Activated naive CD4-positive, alpha-beta T cell treated with Interleukin-2 at 50 U/mL for 16 hours (primary cell): ENCODE measurements at regions not wholly inside any gene's neighbourhood (a gene's known extent, or its start where the extent isn't known, plus 50 kb on each side); places are given as distances from the start of the nearest gene placed in this dataset.
"Not testable (repeated sequence)": the region's sequence is repeated elsewhere in the genome, so short reads cannot be mapped to it uniquely, and the experiment has no call there.

Source experiments
- DNase-seq: peaks from one replicate; pipeline ENCODE4 v3.0.0-alpha.2; 2020

DNA sequence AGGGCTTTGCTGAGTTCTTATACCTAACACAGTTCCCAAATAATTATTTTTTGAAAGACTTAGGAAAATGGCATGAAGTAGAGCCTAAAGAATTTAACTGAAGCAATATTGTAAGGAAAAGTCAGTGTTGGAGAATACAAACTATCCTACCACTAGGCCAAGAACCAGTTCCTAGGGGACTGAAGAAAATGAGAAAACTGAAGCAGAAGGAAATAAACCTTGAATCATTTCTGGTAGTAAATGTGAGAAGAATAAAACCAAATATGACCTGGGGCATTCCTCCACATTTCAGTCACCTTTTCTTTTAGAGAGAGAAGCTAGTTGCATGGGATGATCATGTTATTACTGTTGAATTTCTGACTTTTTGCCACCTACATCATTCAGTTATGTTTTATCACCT, 1393.9 kb upstream of the C9orf72 start:
- no peak for DNase-seq

DNA sequence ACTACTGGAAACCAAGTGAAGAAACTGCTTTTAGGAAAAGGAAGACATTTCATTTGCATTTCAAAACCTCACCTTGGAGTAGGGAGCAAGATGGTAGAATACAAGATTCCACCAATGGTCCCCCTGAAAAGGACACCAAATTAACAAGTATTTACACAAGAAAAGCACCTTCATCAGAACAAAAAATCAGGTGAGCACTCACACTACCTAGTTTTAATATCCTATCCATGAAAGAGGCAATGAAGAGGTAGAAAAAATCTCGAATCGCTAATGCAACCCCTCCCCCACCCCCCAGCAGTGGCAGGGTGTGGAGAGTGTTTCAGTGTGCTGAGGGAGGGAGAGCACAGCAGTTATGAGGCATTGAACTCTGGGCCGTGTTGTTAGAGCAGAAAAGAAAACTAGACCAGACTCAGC, 1397.0 kb upstream of the C9orf72 start:
- DNase-seq, result no peak

- no peak for DNase-seq
Measured at GRCh38 chr9:28971881-28972280, 1398.6 kb upstream of the C9orf72 start.

DNA sequence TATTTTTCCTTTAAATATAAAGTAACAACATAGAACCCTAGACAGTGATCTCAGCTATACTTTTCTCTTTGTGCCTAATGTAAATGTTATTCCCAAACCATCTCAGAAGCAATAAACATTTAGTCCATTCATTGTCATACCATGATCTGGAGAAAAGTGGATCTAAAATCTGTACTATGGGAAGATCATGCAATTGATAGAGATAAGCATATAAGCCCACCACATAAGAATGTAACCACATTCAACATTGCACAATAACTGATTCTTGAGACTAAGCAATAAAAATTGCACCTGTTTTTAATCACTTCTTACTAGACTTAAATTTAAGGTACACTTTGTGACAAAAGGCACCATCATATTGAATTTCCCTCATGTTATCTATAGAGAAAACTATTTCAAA, 1403.0 kb upstream of the C9orf72 start:
- DNase-seq, result no peak

GRCh38 chr9:28976684-28977083, 1403.4 kb upstream of the C9orf72 start:
- DNase-seq, result no peak

DNA sequence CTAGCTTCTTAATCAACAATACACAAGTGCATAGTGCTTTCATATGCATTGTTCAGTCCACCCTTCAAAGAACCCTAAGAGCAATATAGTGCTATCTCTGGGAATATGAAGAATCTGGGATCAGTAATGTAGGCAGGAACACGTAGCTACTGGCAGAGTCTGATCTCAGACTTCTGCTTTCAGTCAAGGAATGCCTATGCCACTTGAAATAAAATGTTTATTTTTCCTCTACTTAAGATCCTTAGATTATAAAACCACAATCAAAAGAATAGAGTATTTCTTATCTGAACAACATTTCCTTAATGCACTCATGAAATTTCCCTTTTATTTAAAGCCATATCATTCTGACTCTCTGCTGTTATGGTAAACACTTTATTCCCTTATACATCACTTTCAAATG, 1407.8 kb upstream of the C9orf72 start:
- DNase-seq, result no peak

DNA sequence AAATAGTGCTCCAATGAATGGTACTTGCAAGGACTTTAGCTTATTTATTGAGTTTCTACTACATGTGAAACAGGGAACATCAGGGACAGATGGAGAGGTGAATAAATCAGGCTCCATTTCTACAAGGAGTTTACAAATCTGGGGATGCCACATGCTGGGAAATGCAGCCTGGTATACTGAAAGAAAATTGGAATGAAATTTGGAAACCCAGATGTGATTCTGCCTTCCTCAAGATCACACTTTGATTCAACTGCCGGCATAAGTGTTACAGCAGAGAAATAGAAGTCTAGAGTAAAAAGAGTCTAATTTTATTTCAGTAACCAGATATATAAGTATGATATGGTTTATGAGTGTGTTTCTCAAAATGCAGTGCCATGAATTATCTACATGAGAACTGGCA, 1408.4 kb upstream of the C9orf72 start:
- DNase-seq, result no peak

- DNase-seq, result no peak
Measured at GRCh38 chr9:28984016-28984415, 1410.7 kb upstream of the C9orf72 start.

GRCh38 chr9:28990009-28990408, 1416.7 kb upstream of the C9orf72 start:
- DNase-seq, result not testable (repeated sequence)

- DNase-seq, result no peak
Measured at GRCh38 chr9:28999057-28999456, 1425.8 kb upstream of the C9orf72 start.

- DNase-seq, result no peak
Measured at GRCh38 chr9:28999806-29000205, 1426.5 kb upstream of the C9orf72 start.

DNA sequence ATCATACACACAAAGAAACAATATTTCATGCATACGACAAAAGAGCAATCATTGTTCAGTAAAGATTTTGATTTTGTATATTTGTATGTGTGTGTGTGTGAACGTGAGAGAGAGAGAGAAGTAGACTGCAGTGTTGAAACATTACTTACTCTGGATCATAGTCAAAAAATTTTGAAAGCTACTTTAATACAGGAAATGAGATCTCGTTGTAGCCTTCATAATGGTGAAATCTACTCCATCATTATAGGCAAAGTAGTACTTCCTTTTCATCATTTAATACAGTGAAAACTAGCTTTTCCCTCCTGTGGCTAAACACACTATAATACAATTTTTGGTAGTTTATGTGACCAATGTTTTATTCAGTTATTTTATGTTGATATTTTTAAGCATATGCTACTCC, 1427.7 kb upstream of the C9orf72 start:
- no peak for DNase-seq

- no peak for DNase-seq
Measured at GRCh38 chr9:29004988-29005387, 1431.7 kb upstream of the C9orf72 start.

DNA sequence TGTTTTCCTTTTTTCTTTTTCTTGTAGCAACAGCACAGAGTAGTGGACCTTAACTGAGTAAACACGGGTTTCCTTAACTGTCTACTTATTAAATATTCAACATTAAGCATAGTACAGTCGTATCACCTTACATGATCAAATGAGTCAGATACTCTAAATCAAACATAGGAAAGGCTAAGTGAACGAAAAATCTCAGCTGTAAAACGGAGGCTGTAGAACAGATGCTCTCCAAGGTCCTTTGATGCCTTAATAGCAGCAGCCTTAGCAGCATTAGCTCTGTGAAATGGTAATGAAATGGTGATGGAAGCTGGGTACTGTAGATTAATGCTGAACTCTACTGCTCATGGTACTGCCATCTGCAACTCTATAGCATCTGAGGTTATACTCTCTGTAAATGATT, 1433.3 kb upstream of the C9orf72 start:
- no peak for DNase-seq

GRCh38 chr9:29012911-29013310, 1439.6 kb upstream of the C9orf72 start:
- no peak for DNase-seq

DNA sequence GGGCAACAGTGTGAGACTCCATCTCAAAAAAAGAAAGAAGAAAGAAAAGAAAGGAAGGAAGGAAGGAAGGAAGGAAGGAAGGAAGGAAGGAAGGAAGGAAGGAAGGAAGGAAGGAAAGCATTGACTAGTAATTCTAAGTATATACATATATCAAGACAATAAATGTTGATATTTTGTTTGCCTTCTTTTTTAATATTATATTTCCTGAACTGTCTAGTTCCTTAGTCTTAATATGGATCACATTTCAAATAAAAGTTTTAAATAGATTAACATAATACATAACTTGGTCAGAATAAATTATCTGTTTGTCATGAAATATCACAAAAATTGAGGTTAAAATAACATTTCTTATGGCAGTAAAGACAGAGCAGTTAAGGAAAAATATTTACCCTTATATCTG, 1448.4 kb upstream of the C9orf72 start:
- no peak for DNase-seq

DNA sequence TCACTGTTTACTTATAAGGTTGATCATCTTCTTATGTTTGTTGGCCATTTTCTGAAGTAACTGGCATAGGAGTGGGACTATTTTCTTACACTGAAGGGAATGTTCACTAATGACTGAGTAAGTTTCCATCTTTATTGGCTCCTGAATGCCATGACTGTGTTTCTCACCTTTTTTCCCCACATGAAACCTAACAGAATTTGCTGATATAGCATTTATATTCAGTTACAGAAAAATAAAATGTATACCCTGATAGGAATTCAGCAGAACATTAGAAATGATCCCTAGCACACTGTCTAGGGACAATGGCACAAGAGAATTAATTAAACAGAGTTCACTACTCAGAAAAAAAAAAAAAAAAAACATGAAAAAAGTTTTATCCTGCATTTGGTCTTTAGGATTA, 1465.1 kb upstream of the C9orf72 start:
- DNase-seq, result no peak

- DNase-seq, result no peak
Measured at GRCh38 chr9:29039258-29039657, 1466.0 kb upstream of the C9orf72 start.

- DNase-seq, result no peak
Measured at GRCh38 chr9:29043072-29043471, 1469.8 kb upstream of the C9orf72 start.

- DNase-seq, result no peak
Measured at GRCh38 chr9:29044959-29045358, 1471.7 kb upstream of the C9orf72 start.

DNA sequence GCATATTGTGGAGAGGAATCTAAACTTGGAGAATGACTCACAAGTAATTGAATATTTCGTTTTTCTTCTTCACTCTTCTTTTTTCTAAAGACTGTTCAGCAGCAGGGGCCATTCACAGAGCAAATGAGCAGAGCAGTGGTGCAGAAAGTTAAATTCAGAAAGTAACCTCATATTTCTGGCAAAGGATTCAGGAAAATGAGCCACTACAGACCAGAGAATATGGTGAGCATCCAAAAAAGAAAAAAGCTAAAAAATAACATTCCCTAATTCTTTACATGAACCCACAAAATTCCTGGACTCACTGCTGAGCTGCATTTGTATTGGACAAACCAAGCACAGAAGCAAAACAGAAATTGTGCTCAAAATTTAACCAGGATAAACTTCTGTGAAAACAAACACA, 1486.8 kb upstream of the C9orf72 start:
- DNase-seq, result no peak

DNA sequence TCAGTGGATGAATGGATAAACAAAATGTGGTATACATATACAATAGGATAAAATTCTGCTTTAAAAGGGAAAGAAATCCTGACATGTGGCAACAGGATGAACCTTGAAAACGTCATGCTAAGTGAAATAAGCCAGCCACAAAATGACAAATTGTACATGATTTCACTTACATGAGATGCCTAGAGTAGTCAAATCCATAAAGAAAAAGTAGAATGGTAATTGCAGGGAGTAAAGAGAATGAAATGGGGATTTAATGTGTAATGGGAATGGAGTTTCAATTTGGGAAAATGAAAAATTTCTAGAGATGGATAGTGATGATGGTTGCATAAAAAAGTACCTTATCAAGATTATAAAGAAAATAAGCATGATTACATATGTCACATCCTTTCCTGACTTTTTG, 1489.2 kb upstream of the C9orf72 start:
- no peak for DNase-seq

DNA sequence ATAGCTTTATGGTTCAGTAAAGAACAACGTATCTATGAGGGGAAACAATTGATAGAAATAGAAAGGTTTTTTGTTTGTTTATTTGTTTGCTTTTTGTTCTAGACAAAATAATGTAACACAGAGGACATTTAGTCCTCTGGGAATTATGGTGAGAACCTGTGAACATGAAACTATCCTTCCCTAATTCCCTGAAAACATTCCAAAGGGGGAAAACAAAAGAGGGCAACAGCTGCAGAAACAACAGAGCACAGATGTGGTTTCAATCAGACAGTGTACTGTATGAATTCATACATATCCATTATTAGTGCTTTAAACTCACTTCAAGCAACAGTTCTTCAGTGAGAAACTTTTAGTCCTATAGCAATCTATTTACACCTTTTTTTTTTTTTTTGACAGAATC, 1489.8 kb upstream of the C9orf72 start:
- DNase-seq, result no peak

DNA sequence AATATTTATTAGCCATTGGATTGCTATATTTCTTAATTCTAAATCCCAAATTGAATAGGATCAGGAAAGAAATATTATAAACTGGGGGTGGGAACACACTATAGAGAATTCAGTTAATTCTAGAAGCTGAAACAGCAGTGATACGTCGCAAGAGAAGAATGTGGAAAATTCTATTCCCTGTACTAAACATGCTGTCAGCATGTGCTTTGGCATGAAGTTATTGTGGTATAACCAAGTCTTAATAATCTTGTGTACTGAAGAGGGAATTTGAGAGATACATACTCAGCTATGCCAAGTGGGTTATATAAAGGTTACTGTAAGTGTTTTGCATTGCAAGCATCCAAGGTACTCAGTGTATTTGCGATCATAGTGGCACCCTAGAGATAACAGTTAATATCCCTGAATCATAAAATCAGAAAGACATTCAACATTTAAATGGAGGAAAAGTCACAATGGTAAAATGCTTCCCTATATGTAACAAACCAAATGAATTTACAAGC, 1492.9 kb upstream of the C9orf72 start:
- no peak for DNase-seq

GRCh38 chr9:29068461-29068860, 1495.2 kb upstream of the C9orf72 start:
- no peak for DNase-seq

GRCh38 chr9:29069376-29069775, 1496.1 kb upstream of the C9orf72 start:
- no peak for DNase-seq
